Muscle of leg (tissue), 3 donors: ENCODE measurements at regions not wholly inside any gene's neighbourhood (a gene's known extent, or its start where the extent isn't known, plus 50 kb on each side); places are given as distances from the start of the nearest gene placed in this dataset.

ENCODE experiments used
- DNase-seq: peaks from one replicate; pipeline ENCODE4 v3.0.0; 2013
- H3K27ac ChIP-seq: one replicate; pipeline ENCODE4 v1.5.1; 2013; ENCODE audit warnings: mild to moderate bottlenecking, low read length, control low read depth
- H3K27me3 ChIP-seq: one replicate; pipeline ENCODE4 v1.6.1; 2013; ENCODE audit warnings: low read length; ENCODE audit not compliant: control insufficient read depth, insufficient read depth
- H3K36me3 ChIP-seq: one replicate; pipeline ENCODE4 v1.6.1; 2013; ENCODE audit warnings: low read length; ENCODE audit not compliant: control insufficient read depth, insufficient read depth
- H3K4me1 ChIP-seq: one replicate; pipeline ENCODE4 v1.6.1; 2013; ENCODE audit warnings: low read length; ENCODE audit not compliant: control insufficient read depth, insufficient read depth
- H3K4me3 ChIP-seq: one replicate; pipeline ENCODE4 v1.5.1; 2013; ENCODE audit warnings: low read length, control low read depth
- H3K9me3 ChIP-seq: replicated peaks from 2 replicates; pipeline ENCODE4 v1.6.1; 2013; ENCODE audit warnings: low read depth, low read length; ENCODE audit not compliant: control insufficient read depth
- WGBS: methylation state at CpG from one replicate; pipeline ENCODE4 v1.1.5; 2013; ENCODE audit warnings: missing lambda C conversion rate; ENCODE audit not compliant: insufficient coverage; 5-methylcytosine and 5-hydroxymethylcytosine counted together

- Histone ChIP-seq H3K4me1 (no peaks in the 10 kb centered on the region), H3K4me3 (no peak overlapping the region), H3K9me3 (no peaks in the 10 kb centered on the region), H3K27me3 (peaks cover 11% of the 10 kb centered on the region), H3K27ac (no peak overlapping the region), H3K36me3 (no peaks in the 10 kb centered on the region)
- 71% methylated on average over 23 of the region's 28 CpGs for WGBS
- no peak for DNase-seq
Observed at GRCh38 chr3:127350172-127351050, 62.6 kb upstream of the PRR20G start.

- Histone ChIP-seq H3K4me1 (no peaks in the 10 kb centered on the region), H3K9me3 (no peaks in the 10 kb centered on the region), H3K4me3 (no peak overlapping the region), H3K27me3 (peaks cover 11% of the 10 kb centered on the region), H3K27ac (no peak overlapping the region), H3K36me3 (no peaks in the 10 kb centered on the region)
- DNase-seq, result no peak
- 67% methylated on average over 18 of the region's 19 CpGs for WGBS
Observed at GRCh38 chr3:127349501-127350171, 61.8 kb upstream of the PRR20G start.

GRCh38 chr3:127342735-127343134 lies 54.9 kb upstream of the PRR20G start:
- H3K4me3 ChIP-seq, result no peak overlapping the region
- H3K27ac ChIP-seq, result no peak overlapping the region
- peaks cover 19% of the 10 kb centered on the region for H3K27me3 ChIP-seq
- H3K9me3 ChIP-seq, result no peaks in the 10 kb centered on the region
- H3K4me1 ChIP-seq, result peaks cover 17% of the 10 kb centered on the region
- DNase-seq, result no peak
- no peaks in the 10 kb centered on the region for H3K36me3 ChIP-seq
- WGBS, result 47% methylated on average over 9 of the region's 9 CpGs

- Histone ChIP-seq H3K36me3 (no peaks in the 10 kb centered on the region), H3K4me3 (no peak overlapping the region), H3K27ac (no peak overlapping the region), H3K9me3 (no peaks in the 10 kb centered on the region), H3K27me3 (peaks cover 33% of the 10 kb centered on the region), H3K4me1 (peaks cover 35% of the 10 kb centered on the region)
- DNase-seq, result peak; percentile 25
- WGBS, result 47% methylated on average over 11 of the region's 20 CpGs
Observed at GRCh38 chr3:127339928-127340861, 52.3 kb upstream of the PRR20G start.

GRCh38 chr3:127339016-127339415 lies 51.2 kb upstream of the PRR20G start:
- Histone ChIP-seq H3K27ac (no peak overlapping the region), H3K4me1 (peaks cover 35% of the 10 kb centered on the region), H3K27me3 (peaks cover 33% of the 10 kb centered on the region), H3K36me3 (no peaks in the 10 kb centered on the region), H3K9me3 (peaks cover 7% of the 10 kb centered on the region), H3K4me3 (no peak overlapping the region)
- 87% methylated on average over 3 of the region's 3 CpGs for WGBS
- DNase-seq, result no peak

GRCh38 chr3:127337911-127338531 lies 50.2 kb upstream of the PRR20G start:
- Histone ChIP-seq H3K9me3 (peaks cover 7% of the 10 kb centered on the region), H3K27me3 (peaks cover 33% of the 10 kb centered on the region), H3K36me3 (no peaks in the 10 kb centered on the region), H3K27ac (no peak overlapping the region), H3K4me1 (peaks cover 35% of the 10 kb centered on the region), H3K4me3 (no peak overlapping the region)
- 24% methylated on average over 52 of the region's 52 CpGs for WGBS
- no peak for DNase-seq
